DMS53 treated with DMSO at 0.1 percent for 48 hours (cell line): ENCODE measurements at regions not wholly inside any gene's neighbourhood (a gene's known extent, or its start where the extent isn't known, plus 50 kb on each side); places are given as distances from the start of the nearest gene placed in this dataset.

Experiments used
- DNase-seq: peaks from one replicate; lab custom pipeline; 2025; ENCODE audit not compliant: unreplicated experiment; lab: John Stamatoyannopoulos, UW

GRCh38 chr18:11553098-11553940, 56.1 kb upstream of the SLC35G4 start:
- DNase-seq, result peak; percentile 69

DNA sequence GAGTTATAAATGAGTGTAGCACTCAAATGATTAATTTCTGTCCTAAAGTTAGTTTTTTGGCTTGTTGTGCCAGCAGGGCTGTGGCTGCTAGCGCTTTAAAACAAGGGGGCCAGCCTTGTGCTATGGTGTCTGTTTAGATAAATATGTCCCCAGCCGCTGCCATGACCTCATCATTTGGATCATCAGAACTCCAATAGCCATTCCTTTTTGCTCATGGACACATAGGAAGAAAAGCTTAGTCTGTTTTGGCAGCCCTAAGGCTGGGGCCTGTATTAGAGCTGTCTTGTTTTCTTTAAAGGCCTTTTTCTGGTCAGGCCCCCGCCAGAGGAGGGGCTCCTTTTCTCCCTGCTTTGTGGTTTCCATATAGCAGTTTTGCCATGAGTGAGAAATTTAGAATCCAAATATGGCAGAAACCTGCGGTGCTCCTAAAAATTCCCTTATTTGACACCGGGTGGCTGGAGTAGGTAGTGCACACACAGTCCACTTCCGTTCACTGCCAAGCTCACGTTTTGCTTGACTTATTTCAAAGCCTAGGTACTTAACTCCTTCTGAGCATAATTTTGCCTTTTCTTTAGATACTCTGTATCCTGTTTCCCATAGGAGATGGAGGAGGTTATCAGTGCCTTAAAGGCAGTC, 60.4 kb upstream of the SLC35G4 start:
- no peak for DNase-seq

- DNase-seq, result no peak
Observed at GRCh38 chr18:11548396-11548795, 61.0 kb upstream of the SLC35G4 start.

DNA sequence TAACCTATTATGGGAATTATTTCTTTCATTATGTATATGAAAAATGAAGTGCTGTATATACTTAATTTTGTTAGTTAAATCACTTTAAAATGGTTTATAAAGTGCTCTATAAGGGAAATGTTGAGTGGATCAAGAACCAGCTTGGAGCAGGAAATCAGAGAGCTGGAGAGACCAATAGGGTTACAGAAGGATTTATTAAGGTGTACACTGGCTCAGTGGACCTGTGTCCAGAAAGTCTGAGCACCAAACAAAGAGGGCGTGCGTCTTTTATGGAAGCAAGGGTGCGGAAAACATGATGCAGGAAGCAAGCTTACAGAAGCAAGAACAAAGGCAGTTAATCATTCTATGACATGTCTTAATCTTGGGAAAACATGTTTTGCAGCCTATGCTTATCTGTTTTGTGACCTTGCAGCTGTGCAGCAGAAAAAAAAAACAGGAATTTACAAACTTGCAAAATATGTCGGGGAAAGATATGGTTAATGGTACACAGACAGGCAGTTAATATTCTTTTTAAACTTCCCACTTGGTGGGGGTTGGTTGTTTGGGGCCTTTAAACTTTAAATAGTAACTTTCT, 65.2 kb upstream of the SLC35G4 start:
- DNase-seq, result no peak

GRCh38 chr18:11541179-11541578, 68.2 kb upstream of the SLC35G4 start:
- no peak for DNase-seq

- DNase-seq, result no peak
Observed at GRCh38 chr18:11533942-11534496, 75.4 kb upstream of the SLC35G4 start.

DNA sequence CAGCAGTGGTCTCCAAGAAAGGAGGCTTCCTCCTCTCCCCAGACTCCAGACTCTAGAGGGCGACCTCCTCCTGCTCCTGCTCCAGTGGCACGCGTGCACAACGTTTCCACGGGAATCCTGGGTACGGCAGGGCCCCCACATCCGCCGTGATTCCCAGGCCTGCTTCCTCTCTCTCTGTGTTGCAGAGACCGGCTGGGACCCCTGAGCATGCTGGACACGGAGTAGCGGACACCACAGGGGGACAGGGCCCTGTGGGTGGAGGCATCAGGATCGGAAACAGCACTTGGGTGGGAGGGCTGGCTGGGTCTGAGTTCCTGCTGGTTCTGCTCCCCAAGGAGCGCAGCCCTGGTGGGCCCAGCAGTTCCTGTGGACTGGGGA, 75.9 kb upstream of the SLC35G4 start:
- no peak for DNase-seq

DNA sequence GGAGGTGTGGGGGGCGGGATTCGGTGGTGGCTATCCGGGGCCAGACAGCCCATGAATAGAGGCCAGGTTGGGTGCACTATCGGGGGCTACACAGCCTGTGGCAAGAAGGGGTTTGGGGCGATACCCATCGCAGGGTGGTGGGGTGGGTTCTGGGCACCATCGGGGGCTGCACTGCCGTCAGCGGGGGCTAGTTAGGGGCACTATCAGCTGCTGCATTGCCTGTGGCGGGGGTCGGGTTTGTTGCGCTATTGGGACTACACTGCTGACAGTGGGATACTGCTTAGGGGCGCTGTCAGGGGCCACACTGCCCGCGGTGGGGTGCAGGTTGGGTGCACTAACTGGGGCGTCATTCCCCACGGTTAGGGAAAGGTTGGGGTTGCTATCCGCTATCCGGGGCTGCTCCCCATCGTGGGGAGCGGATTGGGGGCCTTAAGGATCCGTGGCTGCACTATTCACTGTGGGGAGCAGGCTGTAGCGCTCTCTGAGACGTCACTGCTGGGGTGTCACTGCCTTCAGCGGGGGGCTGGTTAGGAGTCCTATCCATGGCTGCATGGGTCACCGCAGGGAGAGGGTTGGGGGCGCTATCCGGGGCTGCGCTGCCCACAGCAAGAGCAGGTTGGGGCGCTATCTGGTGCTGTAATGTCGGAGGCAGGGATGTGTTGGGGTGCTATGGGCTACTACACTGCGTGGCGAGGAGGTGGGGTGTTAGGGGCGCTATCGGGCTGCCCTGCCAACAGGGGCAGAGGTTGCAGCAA, 76.5 kb upstream of the SLC35G4 start:
- DNase-seq, result no peak

DNA sequence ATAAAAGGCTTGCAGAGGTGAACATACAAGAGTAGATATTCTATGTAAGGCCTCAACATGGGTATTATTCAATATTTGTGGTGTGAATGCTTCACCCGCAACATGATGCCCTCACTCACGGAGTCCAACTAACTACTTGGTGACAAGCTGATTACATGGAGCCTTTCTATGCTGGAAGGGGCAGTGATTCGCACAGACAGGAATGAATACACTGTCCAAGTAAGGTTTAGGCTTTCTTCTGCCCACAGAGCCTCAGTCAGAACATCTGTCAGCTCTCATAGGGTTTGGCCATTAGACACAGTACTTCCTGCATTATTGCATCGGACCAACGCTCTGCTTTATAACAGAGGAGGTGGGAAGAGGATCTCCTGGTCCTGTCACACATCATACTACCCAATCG, 80.3 kb upstream of the SLC35G4 start:
- no peak for DNase-seq

- no peak for DNase-seq
Observed at GRCh38 chr18:11526675-11527074, 82.7 kb upstream of the SLC35G4 start.

DNA sequence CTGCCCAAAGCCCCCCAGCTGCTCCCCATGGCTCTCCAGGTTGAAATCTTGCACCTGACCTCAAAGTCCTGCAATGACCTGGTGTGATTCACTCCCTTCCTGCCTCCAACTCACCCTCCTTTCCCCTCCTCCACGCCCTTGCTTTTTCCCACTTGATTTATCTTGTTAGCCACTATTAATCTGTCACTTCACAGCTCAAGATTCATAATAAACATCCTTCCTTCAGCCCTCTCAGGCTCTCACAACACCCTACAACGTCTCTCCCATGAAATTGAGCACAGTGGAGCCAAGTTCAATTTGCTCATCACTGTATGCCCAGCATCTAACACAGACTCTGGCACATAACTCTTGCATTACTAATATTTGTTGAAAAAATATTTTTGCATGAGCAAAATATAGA, 85.6 kb upstream of the SLC35G4 start:
- no peak for DNase-seq

- no peak for DNase-seq
Observed at GRCh38 chr18:11522992-11523391, 86.4 kb upstream of the SLC35G4 start.

DNA sequence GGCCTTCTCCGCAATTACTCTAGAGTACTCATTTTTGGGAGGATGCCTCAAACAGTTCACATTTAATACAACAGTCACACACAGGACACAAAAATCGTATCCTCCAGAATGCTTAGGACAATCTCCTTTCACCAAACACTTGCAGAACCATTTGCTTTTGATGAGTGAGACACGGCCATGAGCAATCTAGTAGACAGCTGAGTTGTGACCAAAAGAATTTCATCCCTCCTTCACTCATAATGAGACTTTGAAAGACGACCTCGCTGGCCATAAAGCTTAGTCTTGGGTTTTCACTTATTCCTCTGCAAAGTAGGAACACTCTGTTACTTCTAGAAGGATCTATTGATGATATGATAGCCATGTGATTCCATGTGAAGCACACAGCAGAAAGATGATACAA, 87.5 kb upstream of the SLC35G4 start:
- DNase-seq, result no peak

DNA sequence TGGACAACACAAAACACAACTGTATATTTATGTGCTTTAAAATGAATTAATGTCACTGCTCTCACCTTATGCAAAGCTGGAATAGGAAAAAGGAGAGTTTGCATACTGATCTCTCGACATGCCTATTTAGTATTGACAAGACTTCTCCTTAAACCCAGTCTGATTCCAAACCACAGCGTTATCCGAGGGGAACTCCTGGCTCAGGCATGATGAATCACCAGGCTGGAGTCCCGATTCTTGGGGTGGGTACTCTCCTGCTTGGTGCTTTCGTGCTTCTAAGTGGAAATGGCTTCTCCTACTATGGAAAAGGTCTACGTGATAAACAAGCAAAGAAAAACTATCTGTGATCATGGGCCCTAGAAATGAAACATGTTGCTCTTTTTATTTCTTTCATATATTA, 88.9 kb upstream of the SLC35G4 start:
- DNase-seq, result no peak

GRCh38 chr18:11518788-11519685, 90.4 kb upstream of the SLC35G4 start:
- peak; percentile 54 for DNase-seq

DNA sequence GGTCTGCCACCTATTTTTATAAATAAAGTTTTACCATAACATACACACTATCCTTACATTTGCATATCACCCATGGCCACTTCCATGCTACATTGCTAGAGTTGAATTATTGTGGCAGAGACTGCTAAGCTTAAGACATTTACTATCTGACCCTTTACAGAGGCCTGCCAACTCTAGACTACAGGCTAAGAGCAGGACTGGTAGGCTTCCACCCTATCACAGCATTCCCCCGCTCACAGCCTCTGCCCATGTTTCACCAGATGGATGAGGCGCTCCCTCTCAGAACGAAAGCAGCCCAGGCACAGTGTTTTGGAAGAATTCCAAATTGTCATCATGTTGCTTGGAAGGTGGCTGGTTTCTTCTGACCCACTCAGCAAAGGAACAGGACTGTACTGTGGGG, 91.7 kb upstream of the SLC35G4 start:
- no peak for DNase-seq

DNA sequence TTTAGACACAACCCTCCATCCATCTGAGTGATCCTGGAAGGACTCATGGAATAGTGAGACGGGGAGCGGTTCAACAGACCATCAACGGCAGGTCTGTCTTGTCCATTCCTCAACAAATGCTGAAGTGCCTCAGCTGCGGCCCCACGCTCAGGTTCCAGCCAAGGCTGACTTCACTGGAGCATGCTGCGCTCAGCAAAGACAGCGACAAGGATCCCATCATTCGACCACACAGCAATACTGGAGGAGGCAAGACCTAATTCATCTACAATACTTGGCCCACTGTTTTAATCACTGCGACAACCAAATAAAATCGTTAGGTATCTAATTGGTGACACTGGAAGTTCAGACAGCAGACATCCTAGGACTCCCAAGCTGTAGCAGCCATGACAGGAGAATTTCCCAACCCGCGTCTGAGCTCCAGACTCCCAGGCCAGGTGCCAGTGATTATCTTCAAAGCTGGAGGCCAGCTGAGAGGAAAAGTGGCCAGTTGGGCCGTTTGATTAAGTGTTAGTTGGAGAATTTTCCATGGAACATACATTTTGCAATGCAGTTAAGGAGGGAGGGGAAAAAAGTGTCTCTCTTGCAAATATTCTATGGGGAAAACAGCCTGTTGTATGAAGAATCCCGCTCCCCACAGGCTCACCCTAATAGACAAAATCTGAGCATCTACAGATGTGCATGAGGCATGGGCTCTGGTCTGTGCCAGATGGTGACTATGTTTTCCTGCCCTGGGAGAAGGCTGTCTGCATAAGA, 92.5 kb upstream of the SLC35G4 start:
- no peak for DNase-seq

DNA sequence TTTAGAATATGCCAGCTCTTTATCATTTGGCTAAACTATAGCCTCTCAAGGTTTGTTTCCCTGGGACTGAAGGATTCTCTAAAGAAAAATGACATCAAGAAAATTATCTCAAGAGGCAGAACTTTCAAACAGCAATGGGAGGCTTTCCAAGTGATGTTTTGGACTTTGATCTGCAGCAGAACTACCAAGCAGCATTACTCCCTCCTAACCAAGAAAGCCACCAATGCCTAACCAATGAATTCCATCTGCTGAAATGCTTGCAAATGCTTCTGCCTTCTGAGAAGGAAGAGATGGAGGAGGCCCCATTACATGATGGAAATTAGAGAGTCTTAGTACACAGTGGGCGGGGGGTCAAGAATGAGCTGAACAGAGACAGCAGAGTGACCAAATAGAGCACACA, 95.1 kb upstream of the SLC35G4 start:
- no peak for DNase-seq
